ENCODE measurements at regions not wholly inside any gene's neighbourhood (a gene's known extent, or its start where the extent isn't known, plus 50 kb on each side); places are given as distances from the start of the nearest gene placed in this dataset.

DNA sequence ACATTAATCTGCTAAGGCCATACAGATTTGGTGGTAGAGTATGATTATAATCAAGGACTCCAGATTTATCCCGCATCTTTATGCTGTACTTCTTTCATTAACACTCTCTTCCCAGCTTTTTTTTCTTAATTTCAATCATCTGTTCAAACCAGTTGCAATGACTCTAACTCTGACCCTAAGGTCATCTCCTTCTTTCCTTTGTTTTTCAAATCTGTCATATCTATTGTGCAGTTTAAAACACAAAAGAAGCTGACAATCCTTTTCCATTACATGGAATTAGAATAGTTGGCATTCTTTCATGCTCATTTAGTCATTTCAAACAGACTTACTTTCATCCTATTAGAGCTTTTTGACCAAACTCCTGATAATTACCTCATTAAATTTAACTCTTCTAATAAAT, 53.6 kb upstream of the GRM5 start:
- TF ChIP-seq, protein P1, sequence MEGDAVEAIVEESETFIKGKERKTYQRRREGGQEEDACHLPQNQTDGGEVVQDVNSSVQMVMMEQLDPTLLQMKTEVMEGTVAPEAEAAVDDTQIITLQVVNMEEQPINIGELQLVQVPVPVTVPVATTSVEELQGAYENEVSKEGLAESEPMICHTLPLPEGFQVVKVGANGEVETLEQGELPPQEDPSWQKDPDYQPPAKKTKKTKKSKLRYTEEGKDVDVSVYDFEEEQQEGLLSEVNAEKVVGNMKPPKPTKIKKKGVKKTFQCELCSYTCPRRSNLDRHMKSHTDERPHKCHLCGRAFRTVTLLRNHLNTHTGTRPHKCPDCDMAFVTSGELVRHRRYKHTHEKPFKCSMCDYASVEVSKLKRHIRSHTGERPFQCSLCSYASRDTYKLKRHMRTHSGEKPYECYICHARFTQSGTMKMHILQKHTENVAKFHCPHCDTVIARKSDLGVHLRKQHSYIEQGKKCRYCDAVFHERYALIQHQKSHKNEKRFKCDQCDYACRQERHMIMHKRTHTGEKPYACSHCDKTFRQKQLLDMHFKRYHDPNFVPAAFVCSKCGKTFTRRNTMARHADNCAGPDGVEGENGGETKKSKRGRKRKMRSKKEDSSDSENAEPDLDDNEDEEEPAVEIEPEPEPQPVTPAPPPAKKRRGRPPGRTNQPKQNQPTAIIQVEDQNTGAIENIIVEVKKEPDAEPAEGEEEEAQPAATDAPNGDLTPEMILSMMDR (IDR thresholded peaks at IDR 0.05; ENCODE audit: insufficient read depth, missing control alignments) = no peak
- peak; percentile 51 for FAIRE-seq
- DNase-seq (ENCODE audit: insufficient read length, low spot score) = no peak

DNA sequence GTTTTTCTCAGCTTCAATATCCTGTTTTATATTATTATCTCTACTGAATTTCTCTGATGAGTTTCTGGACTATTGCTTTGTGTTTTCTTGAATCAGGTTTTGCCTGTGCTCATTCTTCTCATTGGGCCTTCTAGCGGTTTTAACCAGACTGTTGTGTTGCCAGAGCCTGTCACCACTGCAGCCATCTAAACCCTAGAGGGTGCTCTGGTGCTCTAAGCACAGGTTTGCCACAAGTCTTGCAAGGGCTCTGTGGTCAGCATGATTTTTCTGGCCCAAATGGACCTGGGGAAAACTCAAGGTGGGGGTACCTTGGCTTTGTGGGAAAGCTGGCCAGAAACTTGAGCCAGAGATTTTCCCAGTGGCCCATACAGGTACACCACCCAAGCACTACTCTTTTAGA, 52.4 kb upstream of the TYR start:
- no peak for DNase-seq (ENCODE audit: insufficient read length, low spot score)
- TF ChIP-seq, protein P1 (IDR thresholded peaks at IDR 0.05; ENCODE audit: insufficient read depth, missing control alignments) = no peak
- no peak for FAIRE-seq
